ENCODE measurements at regions not wholly inside any gene's neighbourhood (a gene's known extent, or its start where the extent isn't known, plus 50 kb on each side); places are given as distances from the start of the nearest gene placed in this dataset.

GRCh38 chr21:32888971-32889370, 117.4 kb upstream of the PAXBP1 start:
- POLR2A ChIA-PET = no interaction called here
- no peak for TF ChIP-seq CBX3 (IDR thresholded peaks at IDR 0.05; ENCODE audit: low read depth)
- no peak for TF ChIP-seq TCF7L2 (IDR thresholded peaks at IDR 0.05; ENCODE audit: borderline replicate concordance, extremely low read depth, insufficient read depth, insufficient read length)
- no peak for TF ChIP-seq RAD21 (IDR thresholded peaks at IDR 0.05; ENCODE audit: low read depth)
- no peak for TF ChIP-seq EZH2 (IDR thresholded peaks at IDR 0.05)
- TF ChIP-seq REST (IDR thresholded peaks at IDR 0.05; ENCODE audit: low read depth) = no peak
- no peak for TF ChIP-seq ATF3 (IDR thresholded peaks at IDR 0.05)
- ATAC-seq (no peak), DNase-seq (ENCODE audit: low read depth, low spot score) (no peak)
- intact Hi-C loops (cut with micrococcal nuclease) = no loop called here
- Histone ChIP-seq H3K79me2 (ENCODE audit: insufficient read depth, low read length) (no peaks in the 10 kb centered on the region), H4K20me1 (ENCODE audit: insufficient read depth) (no peaks in the 10 kb centered on the region), H3K9me2 (ENCODE audit: insufficient read depth) (no peaks in the 10 kb centered on the region), H3K4me2 (ENCODE audit: low read length) (no peak overlapping the region), H3K9me3 (ENCODE audit: control insufficient read depth in 1 of 2, insufficient read depth in 1 of 2, low read depth in 1 of 2, low read length in 2 of 2) (no peaks in the 10 kb centered on the region), H3K27ac (ENCODE audit: low read depth, low read length) (no peak overlapping the region), H3K36me3 (ENCODE audit: control insufficient read depth in 1 of 2, insufficient read depth in 2 of 2, low read length in 2 of 2) (no peaks in the 10 kb centered on the region), H3K4me3 (replicated peaks in 1 of 2; ENCODE audit: low read depth in 1 of 2, low read length in 2 of 2) (no peak overlapping the region), H3K9ac (ENCODE audit: low read length) (no peak overlapping the region), H2AFZ (ENCODE audit: low read depth, low read length, poor library complexity, severe bottlenecking) (no peak overlapping the region), H3K27me3 (ENCODE audit: insufficient read depth, low read length) (peaks cover 62% of the 10 kb centered on the region), H3K4me1 (ENCODE audit: control insufficient read depth in 1 of 2, insufficient read depth in 2 of 2, low read length in 2 of 2) (no peaks in the 10 kb centered on the region)
- CTCF ChIA-PET = interaction anchor here (0.8 kb wide), 1 partner anchor 23 kb away, joined by 4 read pairs; no protein-coding TSS in a partner anchor
- RAD21 ChIA-PET (ENCODE audit: low non-redundant PET in 1 of 2, low total read pairs in 2 of 2, uncharacterized antibody in 2 of 2, unreplicated experiment in 2 of 2) = no interaction called here
- BruUV-seq (replicated peaks) = no TSS peak

DNA sequence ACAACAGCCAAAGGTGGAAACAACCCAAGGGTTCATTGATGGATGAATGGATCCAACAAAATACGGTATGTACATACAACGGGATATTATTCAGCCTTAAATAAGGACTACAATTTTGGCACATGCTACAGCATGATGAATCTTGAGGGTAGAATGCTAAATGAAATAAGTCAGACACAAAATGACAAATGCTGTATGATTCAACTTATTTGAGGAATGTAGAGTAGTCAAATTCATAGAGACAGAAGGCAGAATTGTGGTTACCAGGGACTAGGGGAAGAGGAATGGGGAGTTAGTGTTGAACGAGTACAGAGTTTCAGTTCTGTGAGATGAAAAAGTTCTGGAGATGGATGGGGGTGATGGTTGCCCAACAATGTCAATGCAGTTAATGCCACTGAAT, 118.0 kb upstream of the PAXBP1 start:
- H3K27me3 ChIP-seq (ENCODE audit: insufficient read depth, low read length) = peaks cover 62% of the 10 kb centered on the region
- no peak overlapping the region for H2AFZ ChIP-seq (ENCODE audit: low read depth, low read length, poor library complexity, severe bottlenecking)
- H3K27ac ChIP-seq (ENCODE audit: low read depth, low read length) = no peak overlapping the region
- BruUV-seq (replicated peaks) = no TSS peak
- DNase-seq (ENCODE audit: low read depth, low spot score) (no peak), ATAC-seq (no peak)
- no peaks in the 10 kb centered on the region for H4K20me1 ChIP-seq (ENCODE audit: insufficient read depth)
- no peaks in the 10 kb centered on the region for H3K79me2 ChIP-seq (ENCODE audit: insufficient read depth, low read length)
- intact Hi-C loops (cut with micrococcal nuclease) = no loop called here
- no peaks in the 10 kb centered on the region for H3K9me2 ChIP-seq (ENCODE audit: insufficient read depth)
- no peak overlapping the region for H3K4me3 ChIP-seq (replicated peaks in 1 of 2; ENCODE audit: low read depth in 1 of 2, low read length in 2 of 2)
- H3K36me3 ChIP-seq (ENCODE audit: control insufficient read depth in 1 of 2, insufficient read depth in 2 of 2, low read length in 2 of 2) = no peaks in the 10 kb centered on the region
- no peaks in the 10 kb centered on the region for H3K9me3 ChIP-seq (ENCODE audit: control insufficient read depth in 1 of 2, insufficient read depth in 1 of 2, low read depth in 1 of 2, low read length in 2 of 2)
- H3K9ac ChIP-seq (ENCODE audit: low read length) = no peak overlapping the region
- ChIA-PET CTCF (no interaction called here), POLR2A (no interaction called here), RAD21 (ENCODE audit: low non-redundant PET in 1 of 2, low total read pairs in 2 of 2, uncharacterized antibody in 2 of 2, unreplicated experiment in 2 of 2) (no interaction called here)
- H3K4me1 ChIP-seq (ENCODE audit: control insufficient read depth in 1 of 2, insufficient read depth in 2 of 2, low read length in 2 of 2) = no peaks in the 10 kb centered on the region
- H3K4me2 ChIP-seq (ENCODE audit: low read length) = no peak overlapping the region
- no peak for TF ChIP-seq EZH2phosphoT487 (IDR thresholded peaks at IDR 0.05; ENCODE audit: borderline replicate concordance)
- no peak for TF ChIP-seq FOSL1 (IDR thresholded peaks at IDR 0.05; ENCODE audit: low read depth)
- TF ChIP-seq CEBPB (IDR thresholded peaks at IDR 0.05; ENCODE audit: low read depth) = no peak
- TF ChIP-seq POLR2AphosphoS5 (IDR thresholded peaks at IDR 0.05; ENCODE audit: low read depth, low read length) = no peak
- TF ChIP-seq EGR1 (IDR thresholded peaks at IDR 0.05; ENCODE audit: low read depth) = no peak
- TF ChIP-seq JUND (IDR thresholded peaks at IDR 0.05) = no peak
- no peak for TF ChIP-seq SIN3A (IDR thresholded peaks at IDR 0.05; ENCODE audit: low read depth)
- TF ChIP-seq TCF7L2 (IDR thresholded peaks at IDR 0.05; ENCODE audit: borderline replicate concordance, extremely low read depth, insufficient read depth, insufficient read length) = no peak
- TF ChIP-seq ATF3 (IDR thresholded peaks at IDR 0.05) = no peak
- TF ChIP-seq POLR2A (IDR thresholded peaks at IDR 0.05; ENCODE audit: borderline replicate concordance, extremely low read depth, insufficient read depth, insufficient read length) = no peak
- no peak for TF ChIP-seq ZBTB33 (IDR thresholded peaks at IDR 0.05; ENCODE audit: extremely low read depth, insufficient replicate concordance, low read length)

Measured in HCT116 (cell line).